ENCODE measurements at regions not wholly inside any gene's neighbourhood (a gene's known extent, or its start where the extent isn't known, plus 50 kb on each side); places are given as distances from the start of the nearest gene placed in this dataset.
"Not testable (repeated sequence)": the region's sequence is repeated elsewhere in the genome, so short reads cannot be mapped to it uniquely, and the experiment has no call there.

GRCh38 chr7:145378197-145378596, 542.3 kb upstream of the TPK1 start:
- no peak overlapping the region for H3K27ac ChIP-seq (ENCODE audit: low read depth, low read length, poor library complexity, severe bottlenecking)
- H3K4me2 ChIP-seq (ENCODE audit: low read length), result no peak overlapping the region
- no peak overlapping the region for H3K4me3 ChIP-seq (ENCODE audit: low read depth, low read length, poor library complexity, severe bottlenecking)
- H3K36me3 ChIP-seq (ENCODE audit: insufficient read depth, low read length), result no peaks in the 10 kb centered on the region
- TF ChIP-seq CTCF (conservative IDR thresholded peaks at IDR 0.05; ENCODE audit: low read length), result no peak
- TF ChIP-seq EZH2phosphoT487 (IDR thresholded peaks at IDR 0.05; ENCODE audit: borderline replicate concordance, low read depth, low read length), result no peak
- H4K20me1 ChIP-seq (ENCODE audit: insufficient read depth, low read length), result no peaks in the 10 kb centered on the region
- no peak overlapping the region for H2AFZ ChIP-seq (ENCODE audit: low read length)
- ChIA-PET POLR2A (no interaction called here), CTCF (ENCODE audit: unreplicated experiment) (no interaction called here)
- no peak for DNase-seq (ENCODE audit: low spot score)
- no peaks in the 10 kb centered on the region for H3K9me2 ChIP-seq (ENCODE audit: insufficient read depth, low read length)
- H3K9me3 ChIP-seq (ENCODE audit: low read length), result no peaks in the 10 kb centered on the region
- no TSS peak for BruUV-seq (replicated peaks)
- no peaks in the 10 kb centered on the region for H3K4me1 ChIP-seq (ENCODE audit: insufficient read depth, low read length, poor library complexity, severe bottlenecking)
- intact Hi-C loops (cut with micrococcal nuclease; ENCODE audit: unreplicated experiment), result no loop called here
- H3K79me2 ChIP-seq (ENCODE audit: insufficient read depth, low read depth, low read length), result no peaks in the 10 kb centered on the region

- intact Hi-C loops (cut with micrococcal nuclease; ENCODE audit: unreplicated experiment), result no loop called here
- POLR2A ChIA-PET, result no interaction called here
- Histone ChIP-seq H3K79me2 (ENCODE audit: insufficient read depth, low read depth, low read length) (no peaks in the 10 kb centered on the region), H3K4me1 (ENCODE audit: insufficient read depth, low read length, poor library complexity, severe bottlenecking) (no peaks in the 10 kb centered on the region), H4K20me1 (ENCODE audit: insufficient read depth, low read length) (no peaks in the 10 kb centered on the region), H3K36me3 (ENCODE audit: insufficient read depth, low read length) (no peaks in the 10 kb centered on the region), H2AFZ (ENCODE audit: low read length) (no peak overlapping the region), H3K4me3 (ENCODE audit: low read depth, low read length, poor library complexity, severe bottlenecking) (no peak overlapping the region), H3K4me2 (ENCODE audit: low read length) (no peak overlapping the region), H3K27ac (ENCODE audit: low read depth, low read length, poor library complexity, severe bottlenecking) (no peak overlapping the region), H3K9me3 (ENCODE audit: low read length) (no peaks in the 10 kb centered on the region), H3K9me2 (ENCODE audit: insufficient read depth, low read length) (no peaks in the 10 kb centered on the region)
- CTCF ChIA-PET (ENCODE audit: unreplicated experiment), result no interaction called here
- TF ChIP-seq EZH2phosphoT487 (IDR thresholded peaks at IDR 0.05; ENCODE audit: borderline replicate concordance, low read depth, low read length) (no peak), CTCF (conservative IDR thresholded peaks at IDR 0.05; ENCODE audit: low read length) (no peak)
- no TSS peak for BruUV-seq (replicated peaks)
- DNase-seq (ENCODE audit: low spot score), result no peak
Measured at GRCh38 chr7:145360511-145361100, 524.8 kb upstream of the TPK1 start.

DNA sequence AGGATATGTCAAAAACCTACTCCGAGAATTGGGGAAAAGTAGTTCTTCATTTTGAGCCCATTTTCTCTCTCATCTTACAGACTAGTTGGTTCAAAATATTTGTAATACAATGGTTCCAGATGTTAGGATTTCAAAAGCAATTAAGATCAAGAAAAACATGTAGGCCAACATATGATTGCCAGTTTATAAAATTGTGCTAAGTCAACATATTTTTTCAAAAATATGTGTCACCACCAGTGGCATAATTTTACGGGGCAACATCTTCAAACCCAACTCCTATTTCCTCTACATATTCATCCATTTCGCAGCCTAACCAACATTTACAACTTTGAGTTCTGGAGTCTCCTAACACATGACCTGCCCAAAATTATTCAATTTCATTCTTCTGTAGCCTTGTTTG, 514.5 kb upstream of the TPK1 start:
- Histone ChIP-seq H3K36me3 (ENCODE audit: insufficient read depth, low read length) (no peaks in the 10 kb centered on the region), H3K9me3 (ENCODE audit: low read length) (0 out of 2 replicates have a peak, but pooled peaks cover 4% of the 10 kb centered on the region), H3K79me2 (ENCODE audit: insufficient read depth, low read depth, low read length) (no peaks in the 10 kb centered on the region), H4K20me1 (ENCODE audit: insufficient read depth, low read length) (no peaks in the 10 kb centered on the region), H3K9me2 (ENCODE audit: insufficient read depth, low read length) (no peaks in the 10 kb centered on the region), H3K27ac (ENCODE audit: low read depth, low read length, poor library complexity, severe bottlenecking) (no peak overlapping the region), H2AFZ (ENCODE audit: low read length) (no peak overlapping the region), H3K4me3 (ENCODE audit: low read depth, low read length, poor library complexity, severe bottlenecking) (no peak overlapping the region), H3K4me2 (ENCODE audit: low read length) (no peak overlapping the region), H3K4me1 (ENCODE audit: insufficient read depth, low read length, poor library complexity, severe bottlenecking) (no peaks in the 10 kb centered on the region)
- ChIA-PET CTCF (ENCODE audit: unreplicated experiment) (no interaction called here), POLR2A (no interaction called here)
- no peak for DNase-seq (ENCODE audit: low spot score)
- no TSS peak for BruUV-seq (replicated peaks)
- TF ChIP-seq CTCF (conservative IDR thresholded peaks at IDR 0.05; ENCODE audit: low read length) (no peak), EZH2phosphoT487 (IDR thresholded peaks at IDR 0.05; ENCODE audit: borderline replicate concordance, low read depth, low read length) (no peak)
- intact Hi-C loops (cut with micrococcal nuclease; ENCODE audit: unreplicated experiment), result no loop called here

DNA sequence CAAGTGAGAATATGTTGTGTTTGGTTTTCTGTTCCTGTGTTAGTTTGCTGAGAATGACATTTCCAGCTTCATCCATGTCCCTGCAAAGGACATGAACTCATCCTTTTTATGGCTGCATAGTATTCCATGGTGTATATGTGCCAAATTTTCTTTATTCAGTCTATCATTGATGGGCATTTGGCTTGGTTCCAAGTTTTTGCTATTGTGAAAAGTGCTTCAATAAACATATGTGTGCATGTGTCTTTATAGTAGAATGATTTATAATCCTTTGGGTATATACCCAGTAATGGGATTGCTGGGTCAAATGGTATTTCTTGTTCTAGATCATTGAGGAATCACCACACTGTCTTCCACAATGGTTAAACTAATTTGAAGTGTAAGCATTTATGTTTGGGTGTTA, 513.6 kb upstream of the TPK1 start:
- H3K36me3 ChIP-seq (ENCODE audit: insufficient read depth, low read length); H3K9me2 ChIP-seq (ENCODE audit: insufficient read depth, low read length); intact Hi-C loops (cut with micrococcal nuclease; ENCODE audit: unreplicated experiment); H3K4me3 ChIP-seq (ENCODE audit: low read depth, low read length, poor library complexity, severe bottlenecking); H3K9me3 ChIP-seq (ENCODE audit: low read length); H3K27ac ChIP-seq (ENCODE audit: low read depth, low read length, poor library complexity, severe bottlenecking); DNase-seq (ENCODE audit: low spot score); CTCF ChIA-PET (ENCODE audit: unreplicated experiment); POLR2A ChIA-PET; BruUV-seq (replicated peaks); H3K4me2 ChIP-seq (ENCODE audit: low read length); H3K4me1 ChIP-seq (ENCODE audit: insufficient read depth, low read length, poor library complexity, severe bottlenecking); H2AFZ ChIP-seq (ENCODE audit: low read length); H4K20me1 ChIP-seq (ENCODE audit: insufficient read depth, low read length); H3K79me2 ChIP-seq (ENCODE audit: insufficient read depth, low read depth, low read length): not testable (repeated sequence)

Measured in OCI-LY7 (cell line).